ENCODE measurements at regions not wholly inside any gene's neighbourhood (a gene's known extent, or its start where the extent isn't known, plus 50 kb on each side); places are given as distances from the start of the nearest gene placed in this dataset.

DNA sequence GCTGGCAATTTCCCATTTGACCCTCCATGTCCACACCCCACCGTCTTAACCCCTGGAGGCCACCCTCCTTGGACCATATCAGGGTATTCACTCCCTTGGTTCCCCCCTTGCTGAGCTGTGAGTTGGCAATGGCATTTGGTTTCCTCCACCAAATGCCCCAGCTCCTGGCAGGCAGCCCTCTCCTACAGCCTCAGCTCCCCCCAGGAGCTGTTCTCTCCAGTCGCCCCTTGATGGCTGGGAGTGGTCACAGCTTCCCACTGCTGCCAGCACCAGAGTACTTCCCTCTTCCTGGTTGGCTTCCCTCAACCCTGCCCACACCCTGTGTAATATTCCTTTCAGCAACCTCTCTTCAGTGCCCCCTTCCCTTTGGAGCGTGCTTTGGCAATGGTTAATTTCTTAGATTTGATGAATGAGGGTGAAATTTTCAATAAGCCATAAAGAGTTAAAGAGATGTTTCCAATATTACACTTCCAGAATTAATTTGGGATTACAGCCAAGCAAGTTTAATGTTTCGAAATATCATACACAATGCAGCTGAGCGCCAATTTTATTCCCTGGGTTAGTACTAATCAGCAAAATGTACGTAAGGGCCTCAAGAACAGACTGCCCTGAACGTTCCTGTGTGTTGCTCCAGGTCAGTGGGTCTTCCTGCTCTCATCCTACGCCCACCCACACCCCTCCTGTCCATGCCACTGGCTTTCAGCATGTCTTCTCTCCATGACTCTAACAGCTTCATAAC, 207.1 kb upstream of the NFE2L3 start:
- Mint-ChIP-seq H3K9me3 (ENCODE audit: insufficient read depth) (no peaks in the 10 kb centered on the region), H3K27ac (no peak overlapping the region), H3K27me3 (peaks cover 68% of the 10 kb centered on the region), H3K4me1 (peaks cover 22% of the 10 kb centered on the region), H3K4me3 (no peak overlapping the region)
- ATAC-seq (ENCODE audit: low read depth) (no peak), DNase-seq (no peak)
- Histone ChIP-seq H3K9ac (ENCODE audit: low read length) (no peak overlapping the region), H3K4me3 (ENCODE audit: control extremely low read depth in 1 of 5, extremely low read depth in 1 of 5, insufficient read depth in 1 of 5, low read depth in 2 of 5, low read length in 4 of 5) (no peak overlapping the region), H3K9me3 (ENCODE audit: control extremely low read depth in 1 of 3, control insufficient read depth in 2 of 3, insufficient read depth in 1 of 3, low read length in 2 of 3) (peaks cover 0 to 5% (median 0%) of the 10 kb centered on the region in 3 donors), H2AFZ (ENCODE audit: insufficient read depth, low read depth, low read length, poor library complexity, severe bottlenecking) (no peak overlapping the region), H4K20me1 (ENCODE audit: control insufficient read depth, insufficient read depth, low read length, poor library complexity, severe bottlenecking) (no peaks in the 10 kb centered on the region), H3K36me3 (replicated peaks in 1 of 2; ENCODE audit: control extremely low read depth in 1 of 2, control insufficient read depth in 1 of 2, extremely low read depth in 1 of 2, insufficient read depth in 2 of 2, low read length in 1 of 2) (no peaks in the 10 kb centered on the region), H3K79me2 (ENCODE audit: control insufficient read depth, insufficient read depth, low read length) (no peaks in the 10 kb centered on the region), H3K27ac (ENCODE audit: low read length in 2 of 2) (no peak overlapping the region), H3K4me2 (replicated peaks; ENCODE audit: low read depth, low read length, poor library complexity, severe bottlenecking) (no peak overlapping the region), H3K4me1 (ENCODE audit: control insufficient read depth in 2 of 2, insufficient read depth in 2 of 2, low read length in 2 of 2) (peaks cover 16 to 19% of the 10 kb centered on the region in 2 donors), H3K27me3 (replicated peaks in 1 of 4; ENCODE audit: control extremely low read depth in 1 of 4, control insufficient read depth in 3 of 4, insufficient read depth in 4 of 4, low read length in 3 of 4) (peaks cover 0 to 43% (median 36%) of the 10 kb centered on the region in 4 experiments)
- ChIA-PET POLR2A (no interaction called here), CTCF (no interaction called here)
- intact Hi-C loops (cut with micrococcal nuclease) = loop anchor here (10.0 kb wide), 1 partner anchor 920 kb away; the partner anchor contains the start of gene SKAP2
- 94% methylated on average over 7 of the region's 8 CpGs for WGBS (ENCODE audit: insufficient coverage)
- no peak for TF ChIP-seq EZH2 (IDR thresholded peaks at IDR 0.05; ENCODE audit: borderline replicate concordance, insufficient read depth, low read depth, low read length, poor library complexity, severe bottlenecking)
- TF ChIP-seq, protein P1, sequence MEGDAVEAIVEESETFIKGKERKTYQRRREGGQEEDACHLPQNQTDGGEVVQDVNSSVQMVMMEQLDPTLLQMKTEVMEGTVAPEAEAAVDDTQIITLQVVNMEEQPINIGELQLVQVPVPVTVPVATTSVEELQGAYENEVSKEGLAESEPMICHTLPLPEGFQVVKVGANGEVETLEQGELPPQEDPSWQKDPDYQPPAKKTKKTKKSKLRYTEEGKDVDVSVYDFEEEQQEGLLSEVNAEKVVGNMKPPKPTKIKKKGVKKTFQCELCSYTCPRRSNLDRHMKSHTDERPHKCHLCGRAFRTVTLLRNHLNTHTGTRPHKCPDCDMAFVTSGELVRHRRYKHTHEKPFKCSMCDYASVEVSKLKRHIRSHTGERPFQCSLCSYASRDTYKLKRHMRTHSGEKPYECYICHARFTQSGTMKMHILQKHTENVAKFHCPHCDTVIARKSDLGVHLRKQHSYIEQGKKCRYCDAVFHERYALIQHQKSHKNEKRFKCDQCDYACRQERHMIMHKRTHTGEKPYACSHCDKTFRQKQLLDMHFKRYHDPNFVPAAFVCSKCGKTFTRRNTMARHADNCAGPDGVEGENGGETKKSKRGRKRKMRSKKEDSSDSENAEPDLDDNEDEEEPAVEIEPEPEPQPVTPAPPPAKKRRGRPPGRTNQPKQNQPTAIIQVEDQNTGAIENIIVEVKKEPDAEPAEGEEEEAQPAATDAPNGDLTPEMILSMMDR (IDR thresholded peaks at IDR 0.05) = no peak

DNA sequence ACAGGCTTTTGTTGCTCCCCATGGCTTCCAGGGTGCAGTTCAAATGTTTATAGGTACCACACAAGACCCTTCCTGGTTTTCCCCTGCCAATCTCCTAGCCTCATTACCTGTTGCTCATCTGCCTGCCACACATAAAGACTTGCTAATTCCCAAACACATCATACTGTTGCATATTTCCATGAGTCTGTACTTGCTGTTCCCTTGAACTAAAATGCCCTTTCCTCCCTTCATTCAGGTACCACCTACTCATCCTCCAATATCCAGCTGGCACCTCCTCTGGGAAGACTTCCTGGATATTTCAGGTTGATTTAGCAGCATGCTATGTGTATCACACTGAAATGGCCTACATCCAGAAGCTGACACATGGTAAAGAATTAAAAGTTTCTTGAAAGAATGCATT, 206.4 kb upstream of the NFE2L3 start:
- intact Hi-C loops (cut with micrococcal nuclease) = loop anchor here (10.0 kb wide), 1 partner anchor 919 kb away; the partner anchor contains the start of gene SKAP2
- CTCF ChIA-PET = no interaction called here

More for the DNA sequence above, 206.4 kb upstream of the NFE2L3 start:
- DNase-seq = no peak
- no peak for ATAC-seq (ENCODE audit: low read depth)
- Histone ChIP-seq H3K4me3 (ENCODE audit: control extremely low read depth in 1 of 5, extremely low read depth in 1 of 5, insufficient read depth in 1 of 5, low read depth in 2 of 5, low read length in 4 of 5) (no peak overlapping the region), H3K4me2 (replicated peaks; ENCODE audit: low read depth, low read length, poor library complexity, severe bottlenecking) (no peak overlapping the region), H3K79me2 (ENCODE audit: control insufficient read depth, insufficient read depth, low read length) (no peaks in the 10 kb centered on the region), H3K27ac (ENCODE audit: low read length in 2 of 2) (no peak overlapping the region), H4K20me1 (ENCODE audit: control insufficient read depth, insufficient read depth, low read length, poor library complexity, severe bottlenecking) (no peaks in the 10 kb centered on the region), H3K27me3 (replicated peaks in 1 of 4; ENCODE audit: control extremely low read depth in 1 of 4, control insufficient read depth in 3 of 4, insufficient read depth in 4 of 4, low read length in 3 of 4) (peaks cover 0 to 46% (median 39%) of the 10 kb centered on the region in 4 experiments), H3K9me3 (ENCODE audit: control extremely low read depth in 1 of 3, control insufficient read depth in 2 of 3, insufficient read depth in 1 of 3, low read length in 2 of 3) (peaks cover 0 to 11% (median 0%) of the 10 kb centered on the region in 3 donors), H3K4me1 (ENCODE audit: control insufficient read depth in 2 of 2, insufficient read depth in 2 of 2, low read length in 2 of 2) (peaks cover 23 to 26% of the 10 kb centered on the region in 2 donors), H3K36me3 (replicated peaks in 1 of 2; ENCODE audit: control extremely low read depth in 1 of 2, control insufficient read depth in 1 of 2, extremely low read depth in 1 of 2, insufficient read depth in 2 of 2, low read length in 1 of 2) (no peaks in the 10 kb centered on the region), H3K9ac (ENCODE audit: low read length) (no peak overlapping the region), H2AFZ (ENCODE audit: insufficient read depth, low read depth, low read length, poor library complexity, severe bottlenecking) (no peak overlapping the region)
- peaks cover 27% of the 10 kb centered on the region for H3K4me1 Mint-ChIP-seq
- TF ChIP-seq EZH2 (IDR thresholded peaks at IDR 0.05; ENCODE audit: borderline replicate concordance, insufficient read depth, low read depth, low read length, poor library complexity, severe bottlenecking) = no peak
- TF ChIP-seq, protein P1 (IDR thresholded peaks at IDR 0.05) = no peak
- H3K4me3 Mint-ChIP-seq = no peak overlapping the region
- H3K9me3 Mint-ChIP-seq (ENCODE audit: insufficient read depth) = no peaks in the 10 kb centered on the region
- no peak overlapping the region for H3K27ac Mint-ChIP-seq
- peaks cover 65% of the 10 kb centered on the region for H3K27me3 Mint-ChIP-seq
- POLR2A ChIA-PET = no interaction called here
